KMS-11 (cell line): ENCODE measurements at regions not wholly inside any gene's neighbourhood (a gene's known extent, or its start where the extent isn't known, plus 50 kb on each side); places are given as distances from the start of the nearest gene placed in this dataset.
A peak's percentile ranks its signal among the peaks of the same experiment; 100 is the strongest.

Experiments
- H2AFZ ChIP-seq: fragments of 200-600 bp; sonication (generic); 2 replicates; pipeline ENCODE4 v1.6.1; 2016; ENCODE audit warnings: antibody characterized with exemption, mixed run types, low read depth
- H3K27ac ChIP-seq: fragments of 200-600 bp; sonication (generic); 2 replicates; pipeline ENCODE4 v1.6.1; 2016; ENCODE audit warnings: mild to moderate bottlenecking, mixed run types
- H3K27me3 ChIP-seq: fragments of 200-600 bp; sonication (generic); 2 replicates; pipeline ENCODE4 v1.6.1; 2017; ENCODE audit warnings: mild to moderate bottlenecking, low read depth, mixed run types, moderate library complexity; ENCODE audit not compliant: insufficient read depth
- H3K36me3 ChIP-seq: fragments of 200-600 bp; sonication (generic); 2 replicates; pipeline ENCODE4 v1.6.1; 2017; ENCODE audit warnings: mild to moderate bottlenecking, mixed run types; ENCODE audit not compliant: insufficient read depth
- H3K4me1 ChIP-seq: fragments of 200-600 bp; sonication (generic); 2 replicates; pipeline ENCODE4 v1.6.1; 2016; ENCODE audit warnings: mild to moderate bottlenecking, low read depth, mixed run types; ENCODE audit not compliant: poor library complexity, severe bottlenecking
- H3K4me2 ChIP-seq: fragments of 200-600 bp; sonication (generic); 2 replicates; pipeline ENCODE4 v1.7.0; 2016; ENCODE audit warnings: mild to moderate bottlenecking, mixed run types
- H3K4me3 ChIP-seq: fragments of 200-600 bp; sonication (generic); IDR thresholded peaks from 2 replicates; pipeline ENCODE4 v1.6.1; 2017; ENCODE audit warnings: low read depth, low read length, mixed read lengths; ENCODE audit not compliant: insufficient read depth
- H3K79me2 ChIP-seq: fragments of 200-600 bp; sonication (generic); 2 replicates; pipeline ENCODE4 v1.6.1; 2016; ENCODE audit warnings: low read depth, mixed run types; ENCODE audit not compliant: insufficient read depth
- H3K9ac ChIP-seq: fragments of 200-600 bp; sonication (generic); 2 replicates; pipeline ENCODE4 v1.6.1; 2016; ENCODE audit warnings: mild to moderate bottlenecking, mixed run types
- H4K20me1 ChIP-seq: fragments of 200-600 bp; sonication (generic); 2 replicates; pipeline ENCODE4 v1.6.1; 2016; ENCODE audit warnings: mild to moderate bottlenecking, mixed run types; ENCODE audit not compliant: insufficient read depth
- CTCF ChIP-seq: fragments of 200-600 bp; sonication (generic); conservative IDR thresholded peaks from 2 replicates; pipeline ENCODE4 v1.6.1; 2017; ENCODE audit warnings: low read depth, mild to moderate bottlenecking, antibody characterized with exemption, low read length, moderate library complexity, mixed read lengths

DNA sequence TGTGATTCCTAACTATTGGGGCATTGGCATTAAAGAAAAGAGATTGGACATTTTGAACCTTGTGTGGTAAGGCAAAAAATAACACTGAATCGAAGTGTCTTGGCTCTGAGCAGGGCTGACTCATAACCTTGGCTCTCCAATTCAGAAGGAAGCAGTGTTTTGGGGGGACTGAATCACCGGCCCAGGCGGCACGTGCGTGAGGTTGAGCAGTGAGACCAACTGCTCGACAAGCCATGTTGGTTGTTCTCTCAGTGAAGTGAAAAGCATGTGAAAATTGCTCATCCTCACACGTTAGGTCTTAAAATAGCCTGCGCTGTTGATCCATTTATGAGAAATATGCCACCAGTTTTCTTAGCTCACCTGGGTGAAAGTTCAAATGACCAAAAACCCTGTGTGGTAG lies 137.8 kb upstream of the SPACA1 start:
- peaks cover 83% of the 10 kb centered on the region for H3K4me1 ChIP-seq
- no peak overlapping the region for H3K9ac ChIP-seq
- TF ChIP-seq CTCF = no peak
- no peaks in the 10 kb centered on the region for H3K36me3 ChIP-seq
- H3K79me2 ChIP-seq = no peaks in the 10 kb centered on the region
- no peak overlapping the region for H3K27ac ChIP-seq
- H3K27me3 ChIP-seq = 0 out of 2 replicates have a peak, but pooled peaks cover 5% of the 10 kb centered on the region
- H4K20me1 ChIP-seq = no peaks in the 10 kb centered on the region
- H3K4me2 ChIP-seq = no peak overlapping the region
- no peak overlapping the region for H2AFZ ChIP-seq
- no peak overlapping the region for H3K4me3 ChIP-seq

DNA sequence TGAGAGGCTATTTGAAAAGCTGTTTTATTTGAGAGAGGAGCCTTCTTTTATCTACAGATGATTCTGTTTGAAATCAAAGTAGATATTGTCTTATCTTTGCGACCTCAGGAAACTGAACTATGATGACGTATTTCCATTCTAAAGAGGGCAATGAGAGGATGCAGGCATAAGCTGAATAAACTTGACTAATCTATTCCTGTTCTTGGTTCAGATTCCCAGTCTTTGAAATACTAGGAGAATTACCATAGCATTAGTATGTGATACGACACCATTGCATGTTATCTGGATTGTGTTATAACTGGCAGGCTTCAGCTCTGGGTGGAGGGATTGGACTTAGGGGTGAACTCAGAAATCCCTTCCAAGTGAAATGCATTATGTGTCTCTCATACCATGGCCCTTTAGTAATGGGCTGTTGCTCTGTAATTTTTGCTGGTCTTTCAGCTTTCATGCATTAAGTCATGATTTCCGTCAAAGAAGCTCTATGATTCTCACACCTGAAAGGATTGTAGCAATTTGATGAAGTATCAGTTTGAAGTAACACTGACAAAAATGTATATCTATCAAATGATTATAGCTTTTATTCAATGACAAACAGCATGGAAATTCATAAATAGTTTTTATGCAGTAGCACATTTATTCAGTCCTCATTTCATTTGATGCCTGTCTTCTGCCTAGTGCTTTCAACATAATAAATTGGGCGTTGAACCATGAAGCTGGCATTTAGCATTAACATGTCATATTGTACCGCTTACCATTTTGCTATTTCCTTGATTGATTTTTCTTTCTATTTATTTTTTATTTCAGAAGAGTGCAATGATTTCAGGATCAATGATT lies 138.4 kb upstream of the SPACA1 start:
- Histone ChIP-seq H4K20me1 (no peaks in the 10 kb centered on the region), H3K4me2 (peak overlapping the region; percentile 68; the same call in 1 of the 2 replicates), H3K9ac (no peak overlapping the region), H2AFZ (no peak overlapping the region), H3K4me3 (no peak overlapping the region), H3K4me1 (peaks cover 83% of the 10 kb centered on the region), H3K27me3 (0 out of 2 replicates have a peak, but pooled peaks cover 5% of the 10 kb centered on the region), H3K79me2 (no peaks in the 10 kb centered on the region), H3K36me3 (no peaks in the 10 kb centered on the region), H3K27ac (no peak overlapping the region)
- no peak for TF ChIP-seq CTCF

DNA sequence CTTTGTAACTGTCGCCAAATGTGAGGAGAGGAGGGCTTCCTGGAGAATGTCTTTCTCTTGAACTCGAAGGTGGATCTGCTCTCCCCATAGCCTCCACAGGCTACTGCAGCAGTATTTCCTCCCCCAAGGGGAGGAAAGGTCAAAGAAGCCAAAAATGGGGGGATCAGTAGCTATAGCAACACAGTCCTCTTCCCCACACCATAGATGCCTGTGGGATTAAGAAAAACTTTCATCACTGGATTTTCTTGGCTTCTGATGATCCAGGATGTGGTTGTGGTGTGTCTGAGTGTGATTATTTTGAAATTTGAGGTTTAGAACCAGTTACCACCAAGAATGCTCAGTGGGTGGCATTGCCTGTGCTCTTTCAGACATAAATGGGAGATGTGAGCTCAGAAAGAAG lies 140.1 kb upstream of the SPACA1 start:
- H3K4me2 ChIP-seq = peak overlapping the region; percentile 68

DNA sequence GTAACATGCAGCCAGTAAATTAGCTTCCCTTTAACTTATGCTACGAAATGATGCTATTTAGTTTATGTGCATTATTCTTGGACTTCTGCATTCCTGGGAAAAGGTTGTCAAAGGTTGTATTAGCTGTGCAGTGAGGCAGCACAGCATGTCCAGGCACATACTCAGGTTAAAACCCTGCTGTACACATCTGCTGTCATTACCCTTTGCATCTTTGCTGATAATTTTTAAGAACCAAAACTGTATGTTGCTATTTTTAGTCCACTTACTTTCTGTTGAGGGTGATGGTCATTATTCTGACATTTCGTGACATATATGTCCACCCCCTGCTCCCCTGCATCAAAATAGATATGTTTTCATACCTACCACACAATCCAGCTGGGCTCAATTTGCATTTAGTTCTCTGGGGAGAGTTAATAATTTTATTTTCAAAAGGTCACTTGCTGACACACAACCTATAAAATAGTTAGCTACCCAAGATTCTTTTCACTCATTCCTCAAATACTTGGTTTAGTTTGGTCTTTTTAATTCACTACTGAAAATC lies 142.5 kb upstream of the SPACA1 start:
- Histone ChIP-seq H3K9ac (no peak overlapping the region), H3K4me1 (peaks cover 74% of the 10 kb centered on the region), H3K79me2 (no peaks in the 10 kb centered on the region), H2AFZ (no peak overlapping the region), H3K4me3 (no peak overlapping the region), H3K27ac (no peak overlapping the region; the same call in 1 of the 2 replicates), H3K27me3 (0 out of 2 replicates have a peak, but pooled peaks cover 5% of the 10 kb centered on the region), H4K20me1 (no peaks in the 10 kb centered on the region), H3K36me3 (no peaks in the 10 kb centered on the region), H3K4me2 (peak overlapping the region; percentile 71)
- TF ChIP-seq CTCF = no peak

More for the DNA sequence above, 140.1 kb upstream of the SPACA1 start:
- no peak overlapping the region for H3K4me3 ChIP-seq
- H3K79me2 ChIP-seq = no peaks in the 10 kb centered on the region
- peaks cover 83% of the 10 kb centered on the region for H3K4me1 ChIP-seq
- H3K27me3 ChIP-seq = 0 out of 2 replicates have a peak, but pooled peaks cover 5% of the 10 kb centered on the region
- H3K9ac ChIP-seq = no peak overlapping the region
- no peaks in the 10 kb centered on the region for H4K20me1 ChIP-seq
- no peak overlapping the region for H3K27ac ChIP-seq
- H3K36me3 ChIP-seq = no peaks in the 10 kb centered on the region
- TF ChIP-seq CTCF = no peak
- H2AFZ ChIP-seq = no peak overlapping the region
